Endothelial cell (in vitro differentiated cells): ENCODE measurements at regions not wholly inside any gene's neighbourhood (a gene's known extent, or its start where the extent isn't known, plus 50 kb on each side); places are given as distances from the start of the nearest gene placed in this dataset.

Experiments
- DNase-seq: peaks from one replicate; pipeline ENCODE4 v3.0.0; 2021; ENCODE audit warnings: low spot score
- H3K27ac Mint-ChIP-seq: one replicate; pipeline ENCODE4 v1.8.0; 2021; ENCODE audit warnings: mixed read lengths, inconsistent platforms; ENCODE audit not compliant: unreplicated experiment
- H3K27me3 Mint-ChIP-seq: one replicate; pipeline ENCODE4 v1.8.0; 2021; ENCODE audit warnings: mild to moderate bottlenecking, moderate library complexity, mixed read lengths, inconsistent platforms; ENCODE audit not compliant: unreplicated experiment
- H3K36me3 Mint-ChIP-seq: one replicate; pipeline ENCODE4 v1.8.0; 2021; ENCODE audit warnings: mild to moderate bottlenecking, low read depth, mixed read lengths, inconsistent platforms; ENCODE audit not compliant: unreplicated experiment
- H3K4me1 Mint-ChIP-seq: one replicate; pipeline ENCODE4 v1.8.0; 2021; ENCODE audit warnings: mild to moderate bottlenecking, mixed read lengths, inconsistent platforms; ENCODE audit not compliant: unreplicated experiment
- H3K4me3 Mint-ChIP-seq: one replicate; pipeline ENCODE4 v1.8.0; 2021; ENCODE audit warnings: mild to moderate bottlenecking, mixed read lengths, inconsistent platforms; ENCODE audit not compliant: unreplicated experiment
- H3K9me3 Mint-ChIP-seq: one replicate; pipeline ENCODE4 v1.8.0; 2021; ENCODE audit warnings: mixed read lengths, inconsistent platforms; ENCODE audit not compliant: unreplicated experiment
- CTCF ChIP-seq: fragments of 200-600 bp; sonication (generic); IDR thresholded peaks from one replicate; pipeline ENCODE4 v1.5.0; 2021; ENCODE audit warnings: antibody characterized with exemption; ENCODE audit not compliant: unreplicated experiment

DNA sequence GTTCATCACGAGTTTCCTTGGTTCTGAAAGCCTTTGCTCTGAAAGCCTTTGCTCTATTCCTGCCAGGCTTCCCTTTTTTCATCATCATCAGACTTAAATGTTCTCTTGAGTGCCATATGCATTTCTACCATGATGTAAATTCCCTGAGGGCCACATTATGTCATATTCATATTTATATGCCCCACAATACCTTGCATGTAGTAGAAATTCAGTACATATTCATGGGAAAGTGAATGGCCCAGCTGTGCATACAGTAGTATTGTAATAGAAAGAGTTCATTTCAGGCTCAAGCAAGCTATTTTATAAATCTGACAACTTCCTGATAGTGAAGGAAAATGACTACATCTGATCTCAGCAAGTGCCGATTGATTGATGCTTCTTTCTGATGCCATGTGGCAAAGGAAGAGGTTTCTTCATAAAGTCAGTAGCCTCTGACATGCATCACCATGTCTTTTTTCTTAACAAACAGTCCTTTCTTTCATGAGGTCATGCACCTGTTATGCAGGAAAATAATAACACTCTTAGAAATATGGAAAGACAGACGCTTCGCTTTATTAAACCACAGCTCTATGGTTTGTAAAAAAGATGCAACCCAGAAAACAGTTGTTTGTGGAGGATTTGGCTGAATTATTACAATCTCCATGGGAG lies 308.7 kb downstream of the SAMD5 start:
- H3K36me3 Mint-ChIP-seq: no peaks in the 10 kb centered on the region
- H3K4me1 Mint-ChIP-seq: no peaks in the 10 kb centered on the region
- H3K27me3 Mint-ChIP-seq: no peaks in the 10 kb centered on the region
- H3K4me3 Mint-ChIP-seq: no peak overlapping the region
- no peak for TF ChIP-seq CTCF
- no peaks in the 10 kb centered on the region for H3K9me3 Mint-ChIP-seq
- no peak overlapping the region for H3K27ac Mint-ChIP-seq
- DNase-seq: no peak

- H3K27me3 Mint-ChIP-seq: no peaks in the 10 kb centered on the region
- no peaks in the 10 kb centered on the region for H3K9me3 Mint-ChIP-seq
- no peaks in the 10 kb centered on the region for H3K36me3 Mint-ChIP-seq
- TF ChIP-seq CTCF: no peak
- H3K27ac Mint-ChIP-seq: no peak overlapping the region
- no peaks in the 10 kb centered on the region for H3K4me1 Mint-ChIP-seq
- H3K4me3 Mint-ChIP-seq: no peak overlapping the region
- no peak for DNase-seq
These were observed 312.0 kb downstream of the SAMD5 start for GRCh38 chr6:147820520-147820919.

GRCh38 chr6:147821295-147821897 lies 312.9 kb downstream of the SAMD5 start:
- no peak overlapping the region for H3K27ac Mint-ChIP-seq
- no peaks in the 10 kb centered on the region for H3K36me3 Mint-ChIP-seq
- no peak overlapping the region for H3K4me3 Mint-ChIP-seq
- no peak for DNase-seq
- H3K9me3 Mint-ChIP-seq: no peaks in the 10 kb centered on the region
- no peaks in the 10 kb centered on the region for H3K27me3 Mint-ChIP-seq
- no peaks in the 10 kb centered on the region for H3K4me1 Mint-ChIP-seq
- no peak for TF ChIP-seq CTCF

DNA sequence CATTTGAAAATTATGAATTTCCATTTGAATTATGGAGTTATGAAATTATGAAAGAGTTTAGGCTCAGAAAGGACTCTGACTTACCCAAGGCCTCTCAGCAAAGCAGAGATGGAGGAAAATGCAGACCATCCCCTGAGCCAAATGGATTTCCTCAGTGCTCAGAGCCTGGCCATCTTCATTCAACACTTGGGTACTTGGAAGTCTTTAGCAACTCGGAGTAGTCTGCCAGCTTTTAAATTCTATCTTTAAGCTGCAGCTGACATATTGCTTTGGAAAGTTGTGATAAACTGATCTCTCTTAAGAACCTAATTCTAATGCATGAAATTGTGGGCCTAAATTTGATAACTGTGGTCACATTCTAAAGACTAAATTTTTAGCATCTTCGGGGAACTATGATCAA lies 315.4 kb downstream of the SAMD5 start:
- Mint-ChIP-seq H3K27ac (no peak overlapping the region), H3K36me3 (no peaks in the 10 kb centered on the region), H3K4me3 (no peak overlapping the region), H3K4me1 (no peaks in the 10 kb centered on the region), H3K27me3 (no peaks in the 10 kb centered on the region), H3K9me3 (no peaks in the 10 kb centered on the region)
- DNase-seq: no peak
- TF ChIP-seq CTCF: no peak

GRCh38 chr6:147825848-147826247 lies 317.4 kb downstream of the SAMD5 start:
- no peak overlapping the region for H3K27ac Mint-ChIP-seq
- no peaks in the 10 kb centered on the region for H3K4me1 Mint-ChIP-seq
- no peak overlapping the region for H3K4me3 Mint-ChIP-seq
- TF ChIP-seq CTCF: no peak
- DNase-seq: no peak
- H3K36me3 Mint-ChIP-seq: no peaks in the 10 kb centered on the region
- no peaks in the 10 kb centered on the region for H3K9me3 Mint-ChIP-seq
- no peaks in the 10 kb centered on the region for H3K27me3 Mint-ChIP-seq
